NCI-H1417 (cell line): ENCODE measurements at regions not wholly inside any gene's neighbourhood (a gene's known extent, or its start where the extent isn't known, plus 50 kb on each side); places are given as distances from the start of the nearest gene placed in this dataset.
"Not testable (repeated sequence)": the region's sequence is repeated elsewhere in the genome, so short reads cannot be mapped to it uniquely, and the experiment has no call there.

ENCODE experiments used
- DNase-seq, 3 experiments: peaks; one replicate each; lab custom pipeline; 2025; lab: John Stamatoyannopoulos, UW

GRCh38 chr16:5309946-5310611 is 212.5 kb upstream of the EEF2KMT start:
- no peak for DNase-seq

GRCh38 chr16:5305023-5305422 is 207.4 kb upstream of the EEF2KMT start:
- no peak for DNase-seq

DNA sequence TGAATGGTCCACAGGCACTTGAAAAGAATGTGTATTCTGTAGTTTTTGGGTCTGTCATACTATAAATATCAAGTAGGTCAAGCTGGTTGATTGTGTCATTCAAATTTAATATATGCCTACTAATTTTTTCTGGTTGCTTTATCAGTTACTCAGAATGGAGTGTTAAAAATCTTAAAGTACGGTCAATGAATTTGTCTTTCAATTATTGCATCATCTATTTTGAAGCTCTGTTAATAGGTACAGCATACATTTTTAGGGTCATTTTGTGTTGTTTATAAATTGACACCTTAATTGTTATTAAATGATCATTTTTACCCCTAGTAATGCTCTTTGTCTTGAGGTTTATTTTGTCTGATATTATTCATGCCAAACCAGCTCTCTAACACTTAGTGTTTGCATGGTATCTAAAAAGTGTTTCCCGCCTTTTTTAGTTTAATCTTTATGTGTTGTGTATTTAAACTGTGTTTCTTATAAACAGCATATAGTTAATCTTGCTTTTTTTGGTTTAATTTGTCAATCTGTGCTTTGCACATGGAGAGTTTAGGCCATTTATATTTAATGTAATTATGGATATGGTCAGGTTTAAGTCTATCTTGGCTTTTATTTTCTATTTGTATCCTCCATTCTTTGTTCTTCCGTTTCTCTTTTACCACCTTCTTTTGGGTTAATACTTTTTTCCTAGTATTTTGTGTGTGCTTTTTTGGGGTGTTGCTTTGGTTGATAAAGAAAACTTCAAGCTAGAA is 204.9 kb upstream of the EEF2KMT start:
- no peak for DNase-seq

DNA sequence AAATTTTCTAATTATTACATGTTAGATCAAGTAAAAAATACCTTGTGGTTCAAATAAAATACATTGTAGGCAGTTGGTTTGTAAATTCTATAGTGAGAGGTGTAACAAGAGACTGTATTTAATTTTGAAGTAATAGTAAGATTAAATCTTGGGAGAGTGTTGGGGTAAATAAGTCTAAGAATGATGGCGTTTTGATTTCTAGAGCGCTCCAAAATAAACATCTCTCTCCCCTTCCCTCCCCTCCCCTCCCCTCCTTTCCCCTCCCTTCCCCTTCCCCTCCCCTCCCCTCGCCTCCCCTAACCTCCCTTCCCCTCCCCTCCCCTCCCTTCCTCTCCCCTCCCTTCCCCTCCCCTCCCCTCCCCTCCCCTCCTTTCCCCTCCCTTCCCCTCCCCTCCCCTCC is 200.6 kb upstream of the EEF2KMT start:
- DNase-seq = no peak

DNA sequence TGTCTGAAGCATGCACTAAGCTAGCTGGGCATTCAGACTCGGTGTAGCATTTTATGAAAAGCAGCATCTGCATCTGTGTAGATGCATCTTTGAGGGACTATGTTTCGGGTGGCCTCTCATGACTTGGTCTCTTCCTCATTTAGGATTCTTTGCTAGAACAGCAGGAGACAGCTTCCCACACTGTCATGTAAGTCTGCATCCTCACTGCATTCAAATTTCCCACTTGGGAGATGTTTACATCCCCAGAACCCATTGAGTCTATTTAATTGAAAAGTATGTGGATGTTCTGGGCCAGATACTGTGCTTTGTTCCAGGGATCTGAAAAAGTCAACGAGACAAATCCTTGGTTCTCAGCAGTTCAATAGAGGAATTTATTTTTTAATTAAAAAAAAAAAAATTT is 198.6 kb upstream of the EEF2KMT start:
- no peak for DNase-seq

GRCh38 chr16:5295304-5295703 is 197.7 kb upstream of the EEF2KMT start:
- DNase-seq = not testable (repeated sequence)

- DNase-seq = not testable (repeated sequence)
These were observed 184.6 kb upstream of the EEF2KMT start for GRCh38 chr16:5282152-5282551.

- no peak for DNase-seq
These were observed 159.9 kb upstream of the EEF2KMT start for GRCh38 chr16:5257462-5257861.

GRCh38 chr16:5252791-5253190 is 155.2 kb upstream of the EEF2KMT start:
- DNase-seq = no peak

- DNase-seq = not testable (repeated sequence)
These were observed 149.8 kb upstream of the EEF2KMT start for GRCh38 chr16:5247403-5247802.

- not testable (repeated sequence) for DNase-seq
These were observed 142.7 kb upstream of the EEF2KMT start for GRCh38 chr16:5240278-5240626.

DNA sequence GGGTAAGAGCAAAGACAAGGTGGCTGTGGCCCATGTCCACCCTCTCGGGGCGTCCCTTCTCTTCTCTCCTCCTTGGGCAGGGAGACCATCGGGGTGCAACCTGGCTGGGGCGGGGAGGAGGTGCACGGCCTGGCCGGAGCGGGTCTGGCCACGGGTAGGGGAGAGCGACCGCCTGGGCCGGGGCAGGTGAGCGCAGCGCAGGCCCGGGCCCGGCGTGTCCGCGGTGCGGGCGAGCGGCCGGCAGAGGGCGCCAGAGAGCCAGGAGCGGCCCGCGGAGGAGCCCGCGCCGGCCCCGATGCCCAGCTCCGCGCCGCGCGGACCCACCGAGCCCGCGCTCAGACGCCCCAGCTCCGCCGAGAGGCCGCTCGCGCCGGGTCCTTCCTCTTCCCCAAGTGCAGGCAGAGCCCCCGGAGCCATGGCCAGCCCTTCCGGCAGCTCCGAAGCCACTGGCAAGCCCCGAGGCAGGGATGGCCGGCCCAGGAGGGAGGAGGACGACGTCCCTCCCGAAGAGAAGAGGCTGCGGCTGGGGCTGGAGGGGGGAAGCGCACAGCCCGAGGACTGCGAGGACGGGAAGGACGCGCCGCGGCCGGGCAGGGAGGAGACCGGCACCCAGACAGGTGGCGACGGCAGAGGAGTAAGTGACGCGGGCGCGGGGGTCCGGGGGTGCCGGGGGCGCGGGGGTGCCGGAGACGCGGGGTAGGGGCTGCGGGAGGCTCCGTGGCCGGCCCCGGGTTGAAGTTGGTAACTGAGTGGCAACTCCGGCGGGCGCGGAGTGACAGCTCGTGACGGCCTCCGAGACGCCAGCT is 142.1 kb upstream of the EEF2KMT start:
- DNase-seq = peak; percentile 4 to 8 (median 5)

- DNase-seq = no peak
These were observed 137.5 kb upstream of the EEF2KMT start for GRCh38 chr16:5235119-5235518.

GRCh38 chr16:5234295-5235050 is 136.9 kb upstream of the EEF2KMT start:
- DNase-seq = no peak

- no peak for DNase-seq
These were observed 133.7 kb upstream of the EEF2KMT start for GRCh38 chr16:5231246-5231759.

DNA sequence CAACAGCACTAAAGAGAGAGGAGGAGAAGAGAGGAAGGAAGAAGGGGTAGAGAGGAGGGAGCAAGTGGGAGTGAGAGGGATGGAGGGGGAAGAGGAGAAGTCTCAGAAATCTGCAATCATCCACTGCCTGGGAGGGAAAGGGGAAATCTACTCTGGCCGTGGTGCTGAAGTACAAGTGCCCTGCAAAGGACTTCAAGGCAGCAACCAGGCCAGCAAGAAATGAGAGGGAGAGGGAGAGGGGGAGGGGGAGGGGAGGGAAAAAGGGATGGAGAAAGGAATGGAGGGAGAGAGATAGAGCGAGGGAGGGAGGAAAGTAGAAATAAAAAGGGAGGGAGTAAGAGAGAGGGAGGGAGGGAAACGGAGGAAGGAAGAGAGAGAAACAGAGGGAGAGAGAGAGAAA is 130.8 kb upstream of the EEF2KMT start:
- no peak for DNase-seq

- no peak for DNase-seq
These were observed 128.5 kb upstream of the EEF2KMT start for GRCh38 chr16:5225931-5226655.

DNA sequence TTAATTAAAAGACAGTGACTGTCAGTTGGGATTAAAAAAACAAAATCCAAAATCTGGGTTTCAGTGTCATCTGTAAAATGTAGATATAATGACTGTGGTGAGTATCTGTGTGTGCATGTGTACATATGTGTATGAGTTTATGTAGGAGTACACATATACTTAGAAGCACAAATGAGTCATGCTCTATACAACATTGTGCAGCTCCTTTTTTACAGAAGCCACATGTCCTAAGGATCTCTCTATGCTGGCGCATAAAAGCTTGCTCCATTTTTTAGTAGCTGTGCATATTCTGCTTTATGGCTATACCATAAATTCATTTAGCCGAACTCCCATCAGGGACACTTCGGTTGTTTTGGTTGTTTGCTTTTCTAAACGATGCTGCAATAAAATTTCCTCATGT is 125.2 kb upstream of the EEF2KMT start:
- DNase-seq = no peak

- not testable (repeated sequence) for DNase-seq
These were observed 124.2 kb upstream of the EEF2KMT start for GRCh38 chr16:5221831-5222230.

DNA sequence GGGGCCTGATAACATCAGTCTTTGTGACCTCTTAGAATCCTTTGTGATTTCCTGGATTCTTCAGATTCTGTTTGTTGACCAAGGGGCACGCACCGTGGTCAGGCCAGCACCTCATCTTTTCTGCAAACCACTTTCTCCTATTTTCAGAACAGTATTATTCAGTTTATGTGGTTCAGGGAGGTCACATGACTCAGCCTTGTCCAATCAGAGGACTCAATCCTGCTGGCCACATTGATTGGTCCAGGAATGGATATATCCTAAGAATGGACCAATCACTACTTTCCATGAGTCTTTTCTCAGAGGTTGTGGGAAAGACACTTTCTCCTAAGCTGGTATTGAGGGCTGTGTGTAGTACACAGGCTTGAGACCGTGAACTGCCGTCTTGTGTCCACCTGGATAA is 123.1 kb upstream of the EEF2KMT start:
- no peak for DNase-seq

- DNase-seq = no peak
These were observed 119.0 kb upstream of the EEF2KMT start for GRCh38 chr16:5216441-5217080.
